GM23248 (cell line): ENCODE measurements at regions not wholly inside any gene's neighbourhood (a gene's known extent, or its start where the extent isn't known, plus 50 kb on each side); places are given as distances from the start of the nearest gene placed in this dataset.

ENCODE experiments used
- EZH2 ChIP-seq: fragments of 200-600 bp; sonication (generic); IDR thresholded peaks from 2 replicates; pipeline ENCODE4 v1.6.1; 2018; ENCODE audit warnings: antibody characterized with exemption, mild to moderate bottlenecking; ENCODE audit not compliant: insufficient read depth, poor library complexity, severe bottlenecking
- EZH2phosphoT487 ChIP-seq: fragments of 200-600 bp; sonication (generic); IDR thresholded peaks from 2 replicates; pipeline ENCODE4 v1.6.1; 2018; ENCODE audit warnings: antibody characterized with exemption, moderate library complexity, mild to moderate bottlenecking, low read depth; ENCODE audit not compliant: insufficient read depth

- no peak for TF ChIP-seq EZH2
- TF ChIP-seq EZH2phosphoT487: no peak
Measured at GRCh38 chr7:145331076-145331475, 495.2 kb upstream of the TPK1 start.
